ENCODE measurements at regions not wholly inside any gene's neighbourhood (a gene's known extent, or its start where the extent isn't known, plus 50 kb on each side); places are given as distances from the start of the nearest gene placed in this dataset.
"Not testable (repeated sequence)": the region's sequence is repeated elsewhere in the genome, so short reads cannot be mapped to it uniquely, and the experiment has no call there.

- no peak overlapping the region for H3K4me3 ChIP-seq (ENCODE audit: low read length)
Measured at GRCh38 chr12:92234533-92234932, 88.9 kb upstream of the BTG1 start.

GRCh38 chr12:92233346-92234015 lies 87.8 kb upstream of the BTG1 start:
- TF ChIP-seq CTCF (IDR thresholded peaks at IDR 0.05; ENCODE audit: insufficient read depth, low read depth, low read length, missing control alignments), result no peak
- H3K4me3 ChIP-seq (ENCODE audit: low read length), result no peak overlapping the region
- no peak for DNase-seq (ENCODE audit: low read depth)

More at GRCh38 chr12:92234533-92234932, 88.9 kb upstream of the BTG1 start:
- DNase-seq (ENCODE audit: low read depth), result no peak
- TF ChIP-seq CTCF (IDR thresholded peaks at IDR 0.05; ENCODE audit: insufficient read depth, low read depth, low read length, missing control alignments), result no peak

- H3K4me3 ChIP-seq (ENCODE audit: low read length); DNase-seq (ENCODE audit: low read depth): not testable (repeated sequence)
Measured at GRCh38 chr12:92232371-92232932, 86.8 kb upstream of the BTG1 start.

- not testable (repeated sequence) for DNase-seq (ENCODE audit: low read depth)
Measured at GRCh38 chr12:92231945-92232344, 86.3 kb upstream of the BTG1 start.

GRCh38 chr12:92231532-92231931 lies 85.9 kb upstream of the BTG1 start:
- not testable (repeated sequence) for H3K4me3 ChIP-seq (ENCODE audit: low read length); DNase-seq (ENCODE audit: low read depth)

More at GRCh38 chr12:92231945-92232344, 86.3 kb upstream of the BTG1 start:
- H3K4me3 ChIP-seq (ENCODE audit: low read length), result not testable (repeated sequence)

- H3K4me3 ChIP-seq (ENCODE audit: low read length), result no peak overlapping the region
- DNase-seq (ENCODE audit: low read depth), result no peak
- TF ChIP-seq CTCF (IDR thresholded peaks at IDR 0.05; ENCODE audit: insufficient read depth, low read depth, low read length, missing control alignments), result no peak
Measured at GRCh38 chr12:92229381-92229780, 83.7 kb upstream of the BTG1 start.

- no peak overlapping the region for H3K4me3 ChIP-seq (ENCODE audit: low read length)
- DNase-seq (ENCODE audit: low read depth), result peak; percentile 57
- no peak for TF ChIP-seq CTCF (IDR thresholded peaks at IDR 0.05; ENCODE audit: insufficient read depth, low read depth, low read length, missing control alignments)
Measured at GRCh38 chr12:92226961-92227360, 81.3 kb upstream of the BTG1 start.

- H3K4me3 ChIP-seq (ENCODE audit: low read length), result no peak overlapping the region
- no peak for TF ChIP-seq CTCF (IDR thresholded peaks at IDR 0.05; ENCODE audit: insufficient read depth, low read depth, low read length, missing control alignments)
- no peak for DNase-seq (ENCODE audit: low read depth)
Measured at GRCh38 chr12:92226071-92226661, 80.5 kb upstream of the BTG1 start.
